ENCODE measurements at regions not wholly inside any gene's neighbourhood (a gene's known extent, or its start where the extent isn't known, plus 50 kb on each side); places are given as distances from the start of the nearest gene placed in this dataset.

DNA sequence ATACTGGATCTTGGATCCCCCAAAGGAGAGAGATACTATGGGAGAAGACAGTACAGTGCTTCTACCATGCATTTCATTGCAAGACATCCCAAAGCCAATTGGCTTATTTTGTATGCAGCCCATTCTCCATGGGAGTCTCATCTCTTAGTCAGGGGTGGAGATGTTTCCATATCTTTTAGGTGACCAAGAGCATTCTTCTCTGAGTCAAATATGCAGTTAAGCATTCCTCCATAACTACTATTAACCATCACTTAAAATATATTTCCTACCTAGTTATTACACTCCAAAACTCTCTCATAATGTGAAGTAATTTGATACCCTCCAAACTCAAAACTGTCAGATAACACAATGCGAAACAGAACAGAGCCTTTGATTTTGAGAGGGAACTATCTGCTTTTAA lies 542.6 kb downstream of the HDGFL1 start:
- Histone ChIP-seq H3K36me3 (ENCODE audit: control insufficient read depth, low read length) (no peaks in the 10 kb centered on the region), H3K79me2 (ENCODE audit: control insufficient read depth, low read length) (no peaks in the 10 kb centered on the region), H3K4me3 (ENCODE audit: low read length) (no peak overlapping the region), H3K4me2 (ENCODE audit: low read length) (no peak overlapping the region), H3K9me2 (replicated peaks; ENCODE audit: control insufficient read depth, low read length) (no peaks in the 10 kb centered on the region), H3K4me1 (ENCODE audit: control insufficient read depth, low read length) (no peaks in the 10 kb centered on the region), H4K20me1 (ENCODE audit: control insufficient read depth, insufficient read depth, low read depth, low read length) (no peaks in the 10 kb centered on the region), H3K27me3 (ENCODE audit: control insufficient read depth, low read length) (no peaks in the 10 kb centered on the region), H3F3A (ENCODE audit: control insufficient read depth, insufficient read depth) (no peaks in the 10 kb centered on the region), H3K9me3 (ENCODE audit: control insufficient read depth, insufficient read depth, low read length) (no peaks in the 10 kb centered on the region), H3K27ac (ENCODE audit: low read depth, low read length) (no peak overlapping the region)
- no peak for TF ChIP-seq EZH2phosphoT487 (IDR thresholded peaks at IDR 0.05; ENCODE audit: borderline replicate concordance, low read length)
- TF ChIP-seq, protein P1, sequence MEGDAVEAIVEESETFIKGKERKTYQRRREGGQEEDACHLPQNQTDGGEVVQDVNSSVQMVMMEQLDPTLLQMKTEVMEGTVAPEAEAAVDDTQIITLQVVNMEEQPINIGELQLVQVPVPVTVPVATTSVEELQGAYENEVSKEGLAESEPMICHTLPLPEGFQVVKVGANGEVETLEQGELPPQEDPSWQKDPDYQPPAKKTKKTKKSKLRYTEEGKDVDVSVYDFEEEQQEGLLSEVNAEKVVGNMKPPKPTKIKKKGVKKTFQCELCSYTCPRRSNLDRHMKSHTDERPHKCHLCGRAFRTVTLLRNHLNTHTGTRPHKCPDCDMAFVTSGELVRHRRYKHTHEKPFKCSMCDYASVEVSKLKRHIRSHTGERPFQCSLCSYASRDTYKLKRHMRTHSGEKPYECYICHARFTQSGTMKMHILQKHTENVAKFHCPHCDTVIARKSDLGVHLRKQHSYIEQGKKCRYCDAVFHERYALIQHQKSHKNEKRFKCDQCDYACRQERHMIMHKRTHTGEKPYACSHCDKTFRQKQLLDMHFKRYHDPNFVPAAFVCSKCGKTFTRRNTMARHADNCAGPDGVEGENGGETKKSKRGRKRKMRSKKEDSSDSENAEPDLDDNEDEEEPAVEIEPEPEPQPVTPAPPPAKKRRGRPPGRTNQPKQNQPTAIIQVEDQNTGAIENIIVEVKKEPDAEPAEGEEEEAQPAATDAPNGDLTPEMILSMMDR (IDR thresholded peaks at IDR 0.05; ENCODE audit: low read depth, low read length, poor library complexity, severe bottlenecking): no peak

DNA sequence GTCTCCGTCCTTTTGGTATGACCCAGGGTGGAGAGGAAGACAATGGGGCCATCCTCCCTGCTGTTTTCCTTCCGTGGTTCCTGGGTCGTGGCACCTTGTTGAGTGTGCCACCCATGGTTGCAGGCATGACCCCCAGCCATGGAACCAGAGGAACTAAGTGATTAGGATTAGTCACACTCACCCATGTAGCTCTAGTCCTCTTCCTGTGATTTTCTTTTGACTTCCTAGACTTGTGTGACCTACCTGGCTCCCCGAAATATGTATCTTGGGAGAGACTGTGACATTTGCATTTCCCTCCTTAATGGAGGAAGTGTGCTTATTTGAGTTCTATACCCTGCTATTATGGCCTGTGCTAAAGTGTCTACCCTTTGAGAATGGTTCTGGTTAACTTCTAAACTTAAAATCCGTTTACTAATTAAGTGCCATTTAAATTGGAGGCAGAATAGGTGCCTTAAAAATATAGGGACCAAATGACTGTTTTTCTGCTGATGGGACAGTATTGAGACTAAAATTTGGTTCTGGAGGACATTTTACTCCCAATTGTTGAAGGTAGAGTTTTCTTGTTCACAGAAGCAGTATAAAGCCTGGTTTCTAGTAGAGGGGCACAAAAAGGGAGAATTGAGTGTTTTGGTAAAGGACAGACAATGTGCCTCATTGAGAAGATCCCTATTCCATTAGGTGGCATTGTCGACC lies 545.6 kb downstream of the HDGFL1 start:
- Histone ChIP-seq H3K4me3 (ENCODE audit: low read length) (no peak overlapping the region), H3K9me2 (replicated peaks; ENCODE audit: control insufficient read depth, low read length) (no peaks in the 10 kb centered on the region)

DNA sequence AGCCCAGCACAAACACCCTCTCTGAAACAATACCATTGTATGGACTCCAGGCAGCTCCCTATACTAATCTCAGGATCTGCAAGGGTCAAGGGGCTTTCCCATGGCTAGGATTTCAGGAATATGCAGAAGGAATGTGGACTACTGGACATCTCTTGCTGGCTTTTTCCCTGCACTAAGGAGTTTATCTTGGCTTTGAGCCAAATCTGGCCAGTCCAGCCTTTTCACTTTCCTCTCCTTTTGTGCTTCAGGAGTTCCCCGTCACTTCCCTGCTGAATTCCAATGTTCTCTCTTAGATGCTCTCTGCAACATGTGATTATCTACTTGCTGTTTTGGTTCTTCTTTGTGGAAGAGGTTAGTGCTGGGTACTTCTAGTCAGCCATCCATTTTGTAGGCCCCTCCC lies 568.2 kb downstream of the HDGFL1 start:
- Histone ChIP-seq H3F3A (ENCODE audit: control insufficient read depth, insufficient read depth) (no peaks in the 10 kb centered on the region), H3K36me3 (ENCODE audit: control insufficient read depth, low read length) (no peaks in the 10 kb centered on the region), H3K4me1 (ENCODE audit: control insufficient read depth, low read length) (no peaks in the 10 kb centered on the region), H3K4me3 (ENCODE audit: low read length) (no peak overlapping the region), H3K27me3 (ENCODE audit: control insufficient read depth, low read length) (no peaks in the 10 kb centered on the region), H3K9me3 (ENCODE audit: control insufficient read depth, insufficient read depth, low read length) (peaks cover 8% of the 10 kb centered on the region; the same call in 1 of the 2 replicates), H3K9me2 (replicated peaks; ENCODE audit: control insufficient read depth, low read length) (no peaks in the 10 kb centered on the region), H3K4me2 (ENCODE audit: low read length) (no peak overlapping the region), H3K79me2 (ENCODE audit: control insufficient read depth, low read length) (no peaks in the 10 kb centered on the region), H4K20me1 (ENCODE audit: control insufficient read depth, insufficient read depth, low read depth, low read length) (no peaks in the 10 kb centered on the region), H3K27ac (ENCODE audit: low read depth, low read length) (no peak overlapping the region)
- TF ChIP-seq, protein P1 (IDR thresholded peaks at IDR 0.05; ENCODE audit: low read depth, low read length, poor library complexity, severe bottlenecking): no peak
- no peak for TF ChIP-seq EZH2phosphoT487 (IDR thresholded peaks at IDR 0.05; ENCODE audit: borderline replicate concordance, low read length)

More for the DNA sequence above, 545.6 kb downstream of the HDGFL1 start:
- H3K27ac ChIP-seq (ENCODE audit: low read depth, low read length): no peak overlapping the region
- H3K79me2 ChIP-seq (ENCODE audit: control insufficient read depth, low read length): no peaks in the 10 kb centered on the region
- no peaks in the 10 kb centered on the region for H3K9me3 ChIP-seq (ENCODE audit: control insufficient read depth, insufficient read depth, low read length)
- no peaks in the 10 kb centered on the region for H3K4me1 ChIP-seq (ENCODE audit: control insufficient read depth, low read length)
- H3K36me3 ChIP-seq (ENCODE audit: control insufficient read depth, low read length): no peaks in the 10 kb centered on the region
- H3F3A ChIP-seq (ENCODE audit: control insufficient read depth, insufficient read depth): no peaks in the 10 kb centered on the region
- no peak overlapping the region for H3K4me2 ChIP-seq (ENCODE audit: low read length)
- no peaks in the 10 kb centered on the region for H4K20me1 ChIP-seq (ENCODE audit: control insufficient read depth, insufficient read depth, low read depth, low read length)
- TF ChIP-seq, protein P1 (IDR thresholded peaks at IDR 0.05; ENCODE audit: low read depth, low read length, poor library complexity, severe bottlenecking): no peak
- no peak for TF ChIP-seq EZH2phosphoT487 (IDR thresholded peaks at IDR 0.05; ENCODE audit: borderline replicate concordance, low read length)
- H3K27me3 ChIP-seq (ENCODE audit: control insufficient read depth, low read length): no peaks in the 10 kb centered on the region

Measured in DOHH2 (cell line).